GM13977 (cell line): ENCODE measurements at regions not wholly inside any gene's neighbourhood (a gene's known extent, or its start where the extent isn't known, plus 50 kb on each side); places are given as distances from the start of the nearest gene placed in this dataset.

Source experiments
- DNase-seq: peaks from one replicate; pipeline ENCODE4 v3.0.0; 2012; ENCODE audit warnings: low spot score
- in situ Hi-C: fragments of 300-500 bp; cut with MboI; formaldehyde crosslinking; loops from one replicate; pipeline ENCODE4 v1.12.0; 2022; ENCODE audit warnings: low sequenced_read_pairs, low pct_unique_long_range_greater_than_20kb, mixed read lengths, inconsistent platforms; ENCODE audit not compliant: unreplicated experiment
- TF ChIP-seq, protein P1 (sequence below): IDR thresholded peaks from 2 replicates; pipeline ENCODE4 v1.5.1; 2012; ENCODE audit warnings: mild to moderate bottlenecking, control low read depth; ENCODE audit not compliant: insufficient read depth; ENCODE audit errors: extremely low read depth, missing control alignments

DNA sequence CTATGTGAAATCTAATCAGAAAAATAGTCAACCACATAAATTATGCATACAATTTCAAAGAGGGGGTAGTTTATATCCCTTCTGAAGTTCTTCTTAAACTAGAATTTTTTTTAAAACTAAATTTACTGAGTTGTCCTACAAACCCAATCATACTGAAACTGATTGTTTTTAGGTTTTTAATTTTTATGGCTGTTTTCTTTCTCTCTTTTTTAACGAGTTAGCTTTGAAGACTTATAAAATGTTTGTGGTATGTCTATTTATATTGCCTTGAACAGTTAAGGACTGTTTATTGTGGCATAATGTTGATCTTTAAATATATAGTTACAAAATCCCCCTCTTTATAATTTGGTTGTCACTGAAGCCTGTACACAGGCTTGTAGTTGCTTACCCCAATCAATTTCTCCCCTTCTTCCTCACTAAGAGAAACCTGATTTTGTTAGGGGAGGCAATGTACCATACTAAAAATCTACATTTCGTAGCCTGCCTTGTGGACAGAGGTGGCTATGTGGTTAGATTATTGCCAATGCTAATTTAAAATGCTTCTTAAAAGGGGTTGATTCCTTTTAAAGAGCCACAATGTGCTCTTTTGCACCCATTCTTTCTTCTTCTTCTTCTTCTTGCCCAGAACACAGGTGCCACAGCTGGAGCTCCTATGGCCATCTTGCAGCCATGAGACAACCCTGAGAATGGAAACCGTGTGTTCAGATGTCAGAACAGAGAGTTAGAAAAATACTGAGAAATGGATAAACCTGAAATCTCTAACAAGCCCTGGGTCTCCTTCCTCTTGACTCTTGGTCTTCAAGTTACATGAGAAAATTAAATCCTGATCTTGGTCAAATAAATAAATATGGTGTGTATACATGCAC lies 102.7 kb upstream of the ZNF827 start:
- in situ Hi-C loops, result no loop called here
- no peak for DNase-seq
- TF ChIP-seq, protein P1, sequence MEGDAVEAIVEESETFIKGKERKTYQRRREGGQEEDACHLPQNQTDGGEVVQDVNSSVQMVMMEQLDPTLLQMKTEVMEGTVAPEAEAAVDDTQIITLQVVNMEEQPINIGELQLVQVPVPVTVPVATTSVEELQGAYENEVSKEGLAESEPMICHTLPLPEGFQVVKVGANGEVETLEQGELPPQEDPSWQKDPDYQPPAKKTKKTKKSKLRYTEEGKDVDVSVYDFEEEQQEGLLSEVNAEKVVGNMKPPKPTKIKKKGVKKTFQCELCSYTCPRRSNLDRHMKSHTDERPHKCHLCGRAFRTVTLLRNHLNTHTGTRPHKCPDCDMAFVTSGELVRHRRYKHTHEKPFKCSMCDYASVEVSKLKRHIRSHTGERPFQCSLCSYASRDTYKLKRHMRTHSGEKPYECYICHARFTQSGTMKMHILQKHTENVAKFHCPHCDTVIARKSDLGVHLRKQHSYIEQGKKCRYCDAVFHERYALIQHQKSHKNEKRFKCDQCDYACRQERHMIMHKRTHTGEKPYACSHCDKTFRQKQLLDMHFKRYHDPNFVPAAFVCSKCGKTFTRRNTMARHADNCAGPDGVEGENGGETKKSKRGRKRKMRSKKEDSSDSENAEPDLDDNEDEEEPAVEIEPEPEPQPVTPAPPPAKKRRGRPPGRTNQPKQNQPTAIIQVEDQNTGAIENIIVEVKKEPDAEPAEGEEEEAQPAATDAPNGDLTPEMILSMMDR, result no peak

DNA sequence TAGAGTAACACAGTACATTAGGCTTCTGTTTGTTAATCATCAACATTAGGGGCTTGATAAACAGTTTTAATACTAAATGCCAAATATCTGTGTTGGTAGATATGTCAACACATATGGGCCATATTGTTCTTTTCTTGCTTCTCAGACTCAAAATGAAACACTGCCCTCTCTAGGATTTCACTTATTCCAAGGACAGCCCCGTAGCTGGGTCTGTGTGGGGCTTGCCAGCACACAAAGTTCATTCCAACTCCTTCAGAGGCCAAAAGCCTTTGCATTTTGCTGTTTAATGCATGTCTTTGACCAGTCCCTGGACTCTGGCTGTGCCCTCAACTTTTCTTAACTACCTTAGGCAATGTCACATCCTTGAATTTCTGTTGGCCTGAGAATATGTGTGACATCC lies 102.0 kb upstream of the ZNF827 start:
- TF ChIP-seq, protein P1, result no peak
- in situ Hi-C loops, result no loop called here
- DNase-seq, result no peak

DNA sequence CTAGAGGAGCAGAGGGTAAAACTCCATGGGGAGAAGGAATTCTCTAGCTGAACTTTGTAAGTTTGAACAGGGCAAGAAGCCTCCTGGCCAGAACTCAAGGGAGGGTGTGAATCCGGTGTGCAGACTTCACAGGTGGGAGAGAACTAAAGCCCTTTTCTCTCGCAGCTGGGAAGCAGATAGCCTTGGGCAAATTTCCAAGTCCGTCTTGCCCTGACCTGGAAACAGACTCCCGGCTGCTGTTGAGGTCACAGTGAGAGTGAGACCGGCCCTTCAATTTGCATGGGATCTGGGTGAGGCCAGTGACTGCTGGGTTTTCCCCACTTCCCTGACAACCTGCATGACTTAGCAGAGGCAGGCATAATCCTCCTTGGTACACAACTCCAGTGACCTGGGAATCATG lies 94.5 kb upstream of the ZNF827 start:
- in situ Hi-C loops, result no loop called here
- no peak for DNase-seq
- TF ChIP-seq, protein P1, result no peak

DNA sequence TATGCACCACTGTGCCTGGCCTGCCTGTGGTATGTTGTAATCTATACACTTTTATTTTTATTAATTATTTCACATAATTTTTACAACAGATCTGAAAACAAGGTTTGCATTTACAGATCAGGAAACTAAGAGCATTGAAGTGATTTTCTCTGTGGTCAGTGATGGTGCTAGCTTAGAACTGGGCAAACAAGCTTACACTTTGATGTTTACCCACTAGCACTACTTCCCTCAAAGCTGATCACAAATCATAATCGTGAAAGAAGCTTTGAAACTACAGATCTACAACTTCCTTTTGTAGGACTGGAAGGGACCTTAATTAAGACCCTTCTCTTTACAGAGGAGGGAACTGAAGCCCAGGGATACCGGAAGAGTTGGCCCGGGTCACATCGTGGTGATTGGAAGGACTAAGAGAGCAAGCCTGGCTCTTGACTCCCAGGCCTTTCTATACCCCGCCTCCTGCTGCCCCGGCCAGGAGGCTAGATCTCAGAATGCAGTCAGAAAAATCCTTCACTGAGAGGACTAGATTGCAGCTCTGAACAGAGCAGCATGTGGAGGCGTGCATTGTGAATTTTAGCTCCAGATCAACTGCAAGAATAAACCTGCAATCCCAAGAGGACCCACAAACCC lies 93.7 kb upstream of the ZNF827 start:
- TF ChIP-seq, protein P1, result no peak
- no peak for DNase-seq
- in situ Hi-C loops, result no loop called here

DNA sequence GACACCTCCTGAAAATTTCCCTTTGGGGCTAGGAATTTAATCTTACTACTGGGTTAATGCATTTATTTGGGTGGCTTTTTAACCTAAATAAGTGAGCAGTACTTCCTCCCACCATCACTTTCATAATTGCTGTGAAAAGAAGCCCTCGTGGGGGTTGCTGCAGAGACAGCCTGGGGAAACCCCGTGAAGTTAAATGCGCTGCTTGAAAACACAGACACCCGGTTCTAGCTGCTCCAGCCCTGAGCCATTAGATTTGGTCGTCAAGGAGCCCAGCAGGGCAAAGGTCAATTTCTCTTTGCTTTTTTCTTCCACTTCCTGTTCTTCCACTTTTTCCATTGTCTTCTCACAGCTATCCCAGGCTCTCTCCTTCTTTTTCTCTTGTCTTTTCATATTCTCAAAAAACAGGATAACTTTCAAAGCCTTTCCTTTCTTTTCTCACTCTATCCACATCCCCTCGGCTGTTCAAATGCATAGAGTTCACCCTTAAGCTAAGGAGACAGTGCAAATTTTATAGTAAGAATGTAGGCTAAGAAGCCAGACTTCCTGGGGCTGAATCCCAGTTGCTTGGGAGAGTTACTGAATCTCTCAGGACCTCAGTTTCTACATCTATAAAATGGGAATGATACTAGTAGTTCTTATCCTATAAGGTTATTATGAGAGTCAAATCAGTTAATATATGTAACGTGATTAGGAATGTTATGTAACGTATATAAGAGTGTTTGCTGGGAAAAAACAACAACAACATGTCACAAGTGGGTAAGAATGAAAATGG lies 91.5 kb upstream of the ZNF827 start:
- TF ChIP-seq, protein P1, result no peak
- peak; percentile 13 for DNase-seq
- in situ Hi-C loops, result no loop called here

DNA sequence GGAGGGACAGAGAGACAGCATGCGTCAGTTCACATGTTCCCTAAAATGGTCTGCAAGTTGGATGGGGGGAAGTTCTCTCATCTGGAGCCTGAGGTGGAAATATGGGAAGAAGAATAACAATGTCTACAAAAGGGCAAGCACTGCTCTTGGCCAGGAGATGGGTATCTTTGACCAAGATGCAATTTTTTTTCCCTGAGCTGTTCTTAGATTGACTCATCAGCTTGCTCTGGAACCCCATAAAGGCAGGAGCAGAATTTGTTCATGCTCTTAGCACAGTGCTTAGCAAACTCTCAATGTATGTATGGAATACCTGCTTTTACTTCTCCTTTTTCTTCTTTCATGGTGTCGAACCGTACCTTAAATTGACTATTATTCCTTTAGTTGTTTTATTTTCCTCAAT lies 90.5 kb upstream of the ZNF827 start:
- no peak for DNase-seq
- TF ChIP-seq, protein P1, result peak; percentile 42
- in situ Hi-C loops, result no loop called here
